ENCODE measurements at regions not wholly inside any gene's neighbourhood (a gene's known extent, or its start where the extent isn't known, plus 50 kb on each side); places are given as distances from the start of the nearest gene placed in this dataset.

- TF ChIP-seq TSHZ1 (CRISPR knock-in tag; IDR thresholded peaks at IDR 0.05) (no peak), KAT7 (CRISPR knock-in tag; IDR thresholded peaks at IDR 0.05; ENCODE audit: borderline replicate concordance) (no peak)
Observed at GRCh38 chr2:2523461-2524347, 192.6 kb upstream of the MYT1L start (continued).

DNA sequence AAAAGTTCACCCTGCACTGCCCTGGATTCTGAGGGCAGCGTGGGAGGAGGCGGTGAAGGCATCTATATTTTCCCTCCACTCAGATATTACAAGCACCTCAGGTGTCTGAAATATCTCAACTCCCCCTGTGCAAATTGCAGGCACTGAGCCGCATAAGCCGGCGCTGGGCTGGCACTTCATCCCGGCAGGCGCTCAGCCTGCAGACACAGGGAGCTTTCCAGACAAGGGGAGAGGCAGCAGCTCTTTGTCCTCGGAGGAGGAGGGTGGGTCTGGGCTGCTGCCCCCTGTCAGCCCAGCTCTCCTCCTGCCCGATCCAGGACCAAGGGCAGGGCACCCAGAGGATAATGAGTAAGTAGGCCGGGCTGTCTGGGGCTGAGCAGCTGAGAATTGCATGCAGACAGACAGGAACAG is 189.3 kb upstream of the MYT1L start:
- H3K4me2 ChIP-seq (ENCODE audit: insufficient read depth, low read length), result no peak overlapping the region
- BruUV-seq (replicated peaks), result no TSS peak
- H2AFZ ChIP-seq (ENCODE audit: low read depth, low read length), result no peak overlapping the region
- intact Hi-C loops (cut with micrococcal nuclease), result no loop called here
- no peaks in the 10 kb centered on the region for H3K9me3 ChIP-seq (replicated peaks; ENCODE audit: control insufficient read depth, insufficient read depth, low read depth, low read length)
- DNase-seq (ENCODE audit: extremely low read depth in 1 of 4, low spot score in 3 of 4), result no peak
- no peaks in the 10 kb centered on the region for H3K36me3 ChIP-seq (ENCODE audit: control insufficient read depth, insufficient read depth, low read length)
- no peaks in the 10 kb centered on the region for H4K20me1 ChIP-seq (replicated peaks; ENCODE audit: control insufficient read depth, insufficient read depth, low read length)
- ChIA-PET POLR2A (interaction anchor here (0.6 kb wide), 1 partner anchor 933 kb away, joined by 3 read pairs; no protein-coding TSS in a partner anchor), CTCF (ENCODE audit: low intra/inter-chr PET ratio) (no interaction called here)
- no peaks in the 10 kb centered on the region for H3K9me1 ChIP-seq (ENCODE audit: control insufficient read depth, insufficient read depth, low read length)
- WGBS (ENCODE audit: insufficient coverage, low coverage, missing lambda C conversion rate), result under 1% methylated on average over 10 of the region's 10 CpGs
- H3K9ac ChIP-seq (ENCODE audit: insufficient read depth in 1 of 2, low read depth in 2 of 2, low read length in 2 of 2), result no peak overlapping the region
- ATAC-seq, result no peak
- peaks cover 5 to 21% of the 10 kb centered on the region in 2 experiments; a peak in 3 of 5 replicates for H3K27me3 ChIP-seq (ENCODE audit: control insufficient read depth in 2 of 2, insufficient read depth in 2 of 2, low read length in 2 of 2)
- no peak overlapping the region for H3K27ac ChIP-seq (ENCODE audit: extremely low read depth, low read depth, low read length)
- no peaks in the 10 kb centered on the region for H3K79me2 ChIP-seq (ENCODE audit: control insufficient read depth, insufficient read depth, low read length)
- in situ Hi-C loops (cut with MboI), result no loop called here
- no peaks in the 10 kb centered on the region for H3K4me1 ChIP-seq (replicated peaks in 1 of 2; ENCODE audit: control insufficient read depth in 2 of 2, insufficient read depth in 2 of 2, low read length in 2 of 2)
- no peak overlapping the region for H3K4me3 ChIP-seq
- no peak for FAIRE-seq
- no peak for TF ChIP-seq PKNOX1 (IDR thresholded peaks at IDR 0.05)
- no peak for TF ChIP-seq KLF1 (tag; IDR thresholded peaks at IDR 0.05)
- no peak for TF ChIP-seq BRCA1 (IDR thresholded peaks at IDR 0.05)
- TF ChIP-seq BRCA1 (CRISPR knock-in tag; IDR thresholded peaks at IDR 0.05), result no peak
- TF ChIP-seq, protein P1, sequence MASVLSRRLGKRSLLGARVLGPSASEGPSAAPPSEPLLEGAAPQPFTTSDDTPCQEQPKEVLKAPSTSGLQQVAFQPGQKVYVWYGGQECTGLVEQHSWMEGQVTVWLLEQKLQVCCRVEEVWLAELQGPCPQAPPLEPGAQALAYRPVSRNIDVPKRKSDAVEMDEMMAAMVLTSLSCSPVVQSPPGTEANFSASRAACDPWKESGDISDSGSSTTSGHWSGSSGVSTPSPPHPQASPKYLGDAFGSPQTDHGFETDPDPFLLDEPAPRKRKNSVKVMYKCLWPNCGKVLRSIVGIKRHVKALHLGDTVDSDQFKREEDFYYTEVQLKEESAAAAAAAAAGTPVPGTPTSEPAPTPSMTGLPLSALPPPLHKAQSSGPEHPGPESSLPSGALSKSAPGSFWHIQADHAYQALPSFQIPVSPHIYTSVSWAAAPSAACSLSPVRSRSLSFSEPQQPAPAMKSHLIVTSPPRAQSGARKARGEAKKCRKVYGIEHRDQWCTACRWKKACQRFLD (CRISPR knock-in tag; IDR thresholded peaks at IDR 0.05), result no peak
- no peak for TF ChIP-seq TAF9B (IDR thresholded peaks at IDR 0.05; ENCODE audit: partially characterized antibody)
- no peak for TF ChIP-seq ERF (CRISPR knock-in tag; IDR thresholded peaks at IDR 0.05)

Measured in K562 (cell line).